ENCODE measurements at regions not wholly inside any gene's neighbourhood (a gene's known extent, or its start where the extent isn't known, plus 50 kb on each side); places are given as distances from the start of the nearest gene placed in this dataset.

GRCh38 chr1:4305526-4306301 lies 348.7 kb upstream of the AJAP1 start:
- TF ChIP-seq, protein P1, sequence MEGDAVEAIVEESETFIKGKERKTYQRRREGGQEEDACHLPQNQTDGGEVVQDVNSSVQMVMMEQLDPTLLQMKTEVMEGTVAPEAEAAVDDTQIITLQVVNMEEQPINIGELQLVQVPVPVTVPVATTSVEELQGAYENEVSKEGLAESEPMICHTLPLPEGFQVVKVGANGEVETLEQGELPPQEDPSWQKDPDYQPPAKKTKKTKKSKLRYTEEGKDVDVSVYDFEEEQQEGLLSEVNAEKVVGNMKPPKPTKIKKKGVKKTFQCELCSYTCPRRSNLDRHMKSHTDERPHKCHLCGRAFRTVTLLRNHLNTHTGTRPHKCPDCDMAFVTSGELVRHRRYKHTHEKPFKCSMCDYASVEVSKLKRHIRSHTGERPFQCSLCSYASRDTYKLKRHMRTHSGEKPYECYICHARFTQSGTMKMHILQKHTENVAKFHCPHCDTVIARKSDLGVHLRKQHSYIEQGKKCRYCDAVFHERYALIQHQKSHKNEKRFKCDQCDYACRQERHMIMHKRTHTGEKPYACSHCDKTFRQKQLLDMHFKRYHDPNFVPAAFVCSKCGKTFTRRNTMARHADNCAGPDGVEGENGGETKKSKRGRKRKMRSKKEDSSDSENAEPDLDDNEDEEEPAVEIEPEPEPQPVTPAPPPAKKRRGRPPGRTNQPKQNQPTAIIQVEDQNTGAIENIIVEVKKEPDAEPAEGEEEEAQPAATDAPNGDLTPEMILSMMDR (conservative IDR thresholded peaks at IDR 0.05; ENCODE audit: low read depth, low read length), result no peak
- H3K9ac ChIP-seq, result no peak overlapping the region
- H3K79me2 ChIP-seq (ENCODE audit: insufficient read depth, low read depth), result no peaks in the 10 kb centered on the region
- no peak overlapping the region for H2AFZ ChIP-seq (ENCODE audit: low read depth)
- no peaks in the 10 kb centered on the region for H4K20me1 ChIP-seq (ENCODE audit: insufficient read depth)
- no peaks in the 10 kb centered on the region for H3K4me1 ChIP-seq (ENCODE audit: low read depth, poor library complexity, severe bottlenecking)
- H3K4me3 ChIP-seq (IDR thresholded peaks at IDR 0.05; ENCODE audit: insufficient read depth, low read depth, low read length), result no peak overlapping the region
- no peaks in the 10 kb centered on the region for H3K36me3 ChIP-seq (ENCODE audit: insufficient read depth)
- H3K4me2 ChIP-seq, result no peak overlapping the region
- H3K27me3 ChIP-seq (ENCODE audit: insufficient read depth, low read depth), result no peaks in the 10 kb centered on the region; the same call in 1 of the 2 replicates
- no peak overlapping the region for H3K27ac ChIP-seq

DNA sequence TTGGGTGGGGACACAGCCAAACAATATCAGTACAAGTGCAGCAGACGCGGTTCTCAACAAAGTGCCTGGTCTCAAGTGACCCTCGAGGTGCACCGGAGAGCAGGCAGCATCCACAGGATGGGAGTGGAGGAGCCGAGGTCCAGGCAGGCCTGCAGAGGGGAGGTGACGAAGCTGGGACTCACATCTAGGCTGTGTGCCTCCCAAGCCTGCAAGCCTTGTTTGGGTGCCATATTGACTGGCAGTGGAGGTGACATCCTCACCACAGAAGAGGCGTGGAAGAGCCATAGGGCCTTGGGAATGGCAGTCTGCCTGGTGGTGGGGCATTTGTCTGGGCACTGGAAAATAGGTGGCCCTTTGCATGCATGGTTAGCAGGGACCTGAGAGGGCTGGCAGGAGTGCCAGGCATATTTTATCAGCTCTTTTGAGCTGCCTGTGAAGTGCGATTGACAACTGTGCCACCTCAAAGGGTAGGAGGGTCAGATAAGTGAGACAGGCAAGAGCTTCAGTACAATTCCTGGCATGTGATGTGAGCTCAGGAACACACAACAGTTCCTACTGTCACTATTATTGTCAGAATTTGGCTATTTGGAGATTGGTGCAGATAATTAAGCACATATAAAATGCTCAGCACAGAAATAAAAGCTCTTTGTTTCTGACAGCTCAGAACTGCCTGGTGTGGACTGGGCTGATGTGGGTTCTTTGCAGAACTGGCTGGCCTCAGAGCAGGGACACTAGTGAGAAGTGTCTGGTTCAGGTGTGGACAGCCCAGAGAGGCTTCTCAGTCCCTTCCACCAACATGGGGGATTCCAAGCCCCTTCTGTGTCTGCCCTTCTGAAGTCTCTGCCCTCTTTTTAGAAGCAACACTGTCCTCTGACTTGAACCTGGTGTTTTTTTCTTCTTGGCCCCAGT lies 347.6 kb upstream of the AJAP1 start:
- Histone ChIP-seq H3K4me1 (ENCODE audit: low read depth, poor library complexity, severe bottlenecking) (no peaks in the 10 kb centered on the region), H3K4me3 (IDR thresholded peaks at IDR 0.05; ENCODE audit: insufficient read depth, low read depth, low read length) (no peak overlapping the region), H3K36me3 (ENCODE audit: insufficient read depth) (no peaks in the 10 kb centered on the region), H3K9ac (no peak overlapping the region), H3K79me2 (ENCODE audit: insufficient read depth, low read depth) (no peaks in the 10 kb centered on the region), H3K4me2 (no peak overlapping the region), H3K27ac (no peak overlapping the region), H3K27me3 (ENCODE audit: insufficient read depth, low read depth) (no peaks in the 10 kb centered on the region), H2AFZ (ENCODE audit: low read depth) (no peak overlapping the region), H4K20me1 (ENCODE audit: insufficient read depth) (no peaks in the 10 kb centered on the region)
- TF ChIP-seq, protein P1 (conservative IDR thresholded peaks at IDR 0.05; ENCODE audit: low read depth, low read length), result no peak

- H3K4me2 ChIP-seq, result no peak overlapping the region
Measured at GRCh38 chr1:4307468-4307845, 347.0 kb upstream of the AJAP1 start.

DNA sequence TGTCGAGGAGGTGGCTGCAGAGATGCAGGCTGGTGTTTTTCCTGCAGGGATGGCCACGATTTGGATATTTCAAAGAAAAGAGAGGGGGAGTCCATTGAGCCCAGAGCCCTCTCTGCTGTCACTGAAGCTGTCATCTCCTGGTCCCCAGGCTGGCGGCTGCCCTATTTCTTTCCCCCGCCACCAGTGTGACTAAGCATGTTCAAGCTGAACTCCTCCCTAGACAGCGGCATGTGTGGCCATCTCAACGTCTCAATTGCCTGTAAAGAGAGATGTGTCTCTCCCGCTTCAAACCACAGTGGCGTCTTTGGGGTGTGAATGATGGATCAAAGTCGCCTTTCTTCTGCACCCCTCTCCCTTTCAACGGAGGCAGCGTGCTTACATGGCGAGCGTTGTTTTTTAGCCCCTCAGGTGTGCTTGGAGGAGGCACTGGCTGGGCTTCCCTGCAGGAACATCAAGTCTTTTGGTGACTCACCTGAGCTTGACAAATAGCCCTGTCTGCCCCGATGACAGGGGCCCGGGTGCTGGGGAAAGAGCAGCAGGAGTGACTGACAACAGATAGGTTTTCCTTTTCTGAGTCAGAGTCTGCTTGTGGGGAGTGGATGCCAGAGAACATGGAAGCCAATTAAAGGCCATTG lies 346.4 kb upstream of the AJAP1 start:
- peaks cover 3% of the 10 kb centered on the region; the same call in 1 of the 2 replicates for H3K27me3 ChIP-seq (ENCODE audit: insufficient read depth, low read depth)
- H3K27ac ChIP-seq, result no peak overlapping the region
- H2AFZ ChIP-seq (ENCODE audit: low read depth), result no peak overlapping the region
- no peak overlapping the region for H3K9ac ChIP-seq
- no peaks in the 10 kb centered on the region for H3K4me1 ChIP-seq (ENCODE audit: low read depth, poor library complexity, severe bottlenecking)
- H3K36me3 ChIP-seq (ENCODE audit: insufficient read depth), result no peaks in the 10 kb centered on the region
- no peak overlapping the region for H3K4me2 ChIP-seq
- TF ChIP-seq, protein P1 (conservative IDR thresholded peaks at IDR 0.05; ENCODE audit: low read depth, low read length), result no peak
- no peaks in the 10 kb centered on the region for H3K79me2 ChIP-seq (ENCODE audit: insufficient read depth, low read depth)
- no peak overlapping the region for H3K4me3 ChIP-seq (IDR thresholded peaks at IDR 0.05; ENCODE audit: insufficient read depth, low read depth, low read length)
- no peaks in the 10 kb centered on the region for H4K20me1 ChIP-seq (ENCODE audit: insufficient read depth)

More at GRCh38 chr1:4307468-4307845, 347.0 kb upstream of the AJAP1 start:
- Histone ChIP-seq H3K27me3 (ENCODE audit: insufficient read depth, low read depth) (peaks cover 3% of the 10 kb centered on the region; the same call in 1 of the 2 replicates), H3K9ac (no peak overlapping the region), H3K27ac (no peak overlapping the region), H2AFZ (ENCODE audit: low read depth) (no peak overlapping the region), H4K20me1 (ENCODE audit: insufficient read depth) (no peaks in the 10 kb centered on the region), H3K4me3 (IDR thresholded peaks at IDR 0.05; ENCODE audit: insufficient read depth, low read depth, low read length) (no peak overlapping the region), H3K79me2 (ENCODE audit: insufficient read depth, low read depth) (no peaks in the 10 kb centered on the region), H3K4me1 (ENCODE audit: low read depth, poor library complexity, severe bottlenecking) (no peaks in the 10 kb centered on the region), H3K36me3 (ENCODE audit: insufficient read depth) (no peaks in the 10 kb centered on the region)
- TF ChIP-seq, protein P1 (conservative IDR thresholded peaks at IDR 0.05; ENCODE audit: low read depth, low read length), result no peak
